GM23248 (cell line): ENCODE measurements at regions not wholly inside any gene's neighbourhood (a gene's known extent, or its start where the extent isn't known, plus 50 kb on each side); places are given as distances from the start of the nearest gene placed in this dataset.

ENCODE experiments used
- DNase-seq: peaks from one replicate; pipeline ENCODE4 v3.0.0-alpha.2; 2015
- H2AFZ ChIP-seq: fragments of 200-600 bp; sonication (generic); 2 replicates; pipeline ENCODE4 v1.6.1; 2016; ENCODE audit warnings: antibody characterized with exemption
- H3F3A ChIP-seq: fragments of 200-600 bp; sonication (generic); 2 replicates; pipeline ENCODE4 v1.6.1; 2016; ENCODE audit warnings: mild to moderate bottlenecking, antibody characterized with exemption, mixed run types; ENCODE audit not compliant: insufficient read depth
- H3K27ac ChIP-seq: fragments of 200-600 bp; sonication (generic); 2 replicates; pipeline ENCODE4 v1.5.1; 2016; ENCODE audit warnings: mild to moderate bottlenecking
- H3K27me3 ChIP-seq: fragments of 200-600 bp; sonication (generic); replicated peaks from 2 replicates; pipeline ENCODE4 v1.6.1; 2016; ENCODE audit warnings: mild to moderate bottlenecking; ENCODE audit not compliant: insufficient read depth
- H3K36me3 ChIP-seq: fragments of 200-600 bp; sonication (generic); 2 replicates; pipeline ENCODE4 v1.6.1; 2016; ENCODE audit warnings: low read depth, mild to moderate bottlenecking
- H3K4me1 ChIP-seq: fragments of 200-600 bp; sonication (generic); 2 replicates; pipeline ENCODE4 v1.6.1; 2016; ENCODE audit warnings: mild to moderate bottlenecking; ENCODE audit not compliant: insufficient read depth
- H3K4me2 ChIP-seq: fragments of 200-600 bp; sonication (generic); one replicate; pipeline ENCODE4 v1.6.1; 2016; ENCODE audit warnings: mild to moderate bottlenecking; ENCODE audit not compliant: unreplicated experiment
- H3K4me3 ChIP-seq: fragments of 200-600 bp; sonication (generic); 2 replicates; pipeline ENCODE4 v1.5.1; 2016; ENCODE audit warnings: mild to moderate bottlenecking
- H3K79me2 ChIP-seq: fragments of 200-600 bp; sonication (generic); 2 replicates; pipeline ENCODE4 v1.6.1; 2016; ENCODE audit warnings: mild to moderate bottlenecking; ENCODE audit not compliant: insufficient read depth
- H3K9ac ChIP-seq: fragments of 200-600 bp; sonication (generic); 2 replicates; pipeline ENCODE4 v1.6.1; 2016; ENCODE audit warnings: mild to moderate bottlenecking
- H3K9me2 ChIP-seq: fragments of 200-600 bp; sonication (generic); 2 replicates; pipeline ENCODE4 v1.6.1; 2016; ENCODE audit warnings: mixed run types, mild to moderate bottlenecking, moderate library complexity; ENCODE audit not compliant: insufficient read depth
- H3K9me3 ChIP-seq: fragments of 200-600 bp; sonication (generic); one replicate; pipeline ENCODE4 v1.6.1; 2017; ENCODE audit warnings: low read depth
- H4K20me1 ChIP-seq: fragments of 200-600 bp; sonication (generic); 2 replicates; pipeline ENCODE4 v1.6.0; 2016; ENCODE audit not compliant: insufficient read depth
- EZH2 ChIP-seq: fragments of 200-600 bp; sonication (generic); IDR thresholded peaks from 2 replicates; pipeline ENCODE4 v1.6.1; 2018; ENCODE audit warnings: antibody characterized with exemption, mild to moderate bottlenecking; ENCODE audit not compliant: insufficient read depth, poor library complexity, severe bottlenecking
- EZH2phosphoT487 ChIP-seq: fragments of 200-600 bp; sonication (generic); IDR thresholded peaks from 2 replicates; pipeline ENCODE4 v1.6.1; 2018; ENCODE audit warnings: antibody characterized with exemption, moderate library complexity, mild to moderate bottlenecking, low read depth; ENCODE audit not compliant: insufficient read depth
- WGBS, 2 experiments: methylation state at CpG; one replicate each; pipeline ENCODE4 v1.1.6; 2015 to 2017; ENCODE audit warnings: low lambda C conversion rate in 2 of 2, low coverage in 1 of 2; ENCODE audit errors: missing lambda C conversion rate in 2 of 2; 5-methylcytosine and 5-hydroxymethylcytosine counted together
- in situ Hi-C: fragments of 300-500 bp; cut with MboI; formaldehyde crosslinking; loops from 2 replicates; pipeline ENCODE4 v1.15.0; 2020

DNA sequence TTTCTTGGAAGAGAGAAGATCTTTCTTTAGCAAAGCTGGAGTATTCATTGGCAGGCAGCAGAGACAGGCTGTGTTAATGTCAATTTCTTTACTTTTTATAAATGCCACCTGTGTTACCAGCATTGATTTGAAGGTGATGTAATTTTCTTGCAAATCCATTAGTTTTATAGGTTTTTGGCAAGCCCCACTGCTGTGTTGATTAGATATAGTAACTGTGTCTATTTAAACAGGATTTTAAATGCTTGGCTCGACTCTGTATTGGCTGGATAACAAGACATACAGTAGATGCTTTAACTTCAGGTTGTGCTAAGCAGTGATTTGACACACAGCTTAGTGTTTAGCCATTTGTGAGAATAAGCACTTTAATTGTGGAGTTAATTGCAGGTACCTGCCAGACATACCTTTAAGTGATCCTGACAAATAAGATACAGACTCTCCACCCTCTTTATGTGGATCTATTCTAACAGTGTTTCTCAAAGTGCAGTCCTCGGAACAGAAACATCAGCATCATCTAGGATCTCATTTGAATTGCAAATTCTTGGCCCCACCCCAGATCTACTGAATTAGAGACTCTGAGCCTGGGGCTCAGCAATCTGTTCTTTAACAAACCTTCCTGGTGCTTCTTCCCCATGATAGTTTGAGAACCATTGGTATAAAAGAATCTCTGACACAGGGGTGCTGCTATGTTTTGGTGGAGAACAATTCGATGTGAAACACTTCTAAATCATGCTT, 397.5 kb downstream of the HDGFL1 start:
- Histone ChIP-seq H3K4me3 (no peak overlapping the region), H3K27me3 (no peaks in the 10 kb centered on the region), H3K36me3 (no peaks in the 10 kb centered on the region), H3K9me3 (no peaks in the 10 kb centered on the region), H3K79me2 (no peaks in the 10 kb centered on the region), H3F3A (no peaks in the 10 kb centered on the region), H3K27ac (no peak overlapping the region), H3K4me1 (no peaks in the 10 kb centered on the region), H3K9ac (no peak overlapping the region), H3K4me2 (no peak overlapping the region), H4K20me1 (no peaks in the 10 kb centered on the region), H3K9me2 (no peaks in the 10 kb centered on the region), H2AFZ (no peak overlapping the region)
- TF ChIP-seq EZH2 (no peak), EZH2phosphoT487 (no peak)
- no peak for DNase-seq
- in situ Hi-C loops: no loop called here
- 36 to 42% methylated on average over 3 of the region's 3 CpGs for WGBS, 2 experiments

DNA sequence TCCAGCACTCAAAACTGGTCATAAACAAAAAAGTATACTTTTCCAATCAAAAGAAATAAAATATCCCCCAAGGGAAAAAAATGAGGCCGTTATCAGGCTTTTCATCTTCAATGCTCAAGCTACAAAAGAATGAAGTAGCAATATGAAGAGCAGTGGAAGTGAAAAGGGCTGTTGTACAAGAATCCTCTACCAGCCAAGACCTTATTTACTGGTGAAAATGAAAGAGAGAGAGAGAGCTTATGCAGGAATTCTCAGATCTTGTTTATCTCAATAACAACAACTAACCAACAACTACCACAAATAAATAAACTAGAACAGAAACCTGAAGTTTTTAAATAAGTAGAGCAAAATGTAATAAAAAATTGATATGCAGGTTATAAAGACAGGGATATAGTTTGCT, 400.6 kb downstream of the HDGFL1 start:
- TF ChIP-seq EZH2phosphoT487 (no peak), EZH2 (no peak)
- no peaks in the 10 kb centered on the region for H3K27me3 ChIP-seq
- no peaks in the 10 kb centered on the region for H3K4me1 ChIP-seq
- no peaks in the 10 kb centered on the region for H3K36me3 ChIP-seq
- in situ Hi-C loops: no loop called here
- H3K4me3 ChIP-seq: no peak overlapping the region
- H3K27ac ChIP-seq: no peak overlapping the region
- no peaks in the 10 kb centered on the region for H3F3A ChIP-seq
- H3K9me2 ChIP-seq: no peaks in the 10 kb centered on the region
- H3K4me2 ChIP-seq: no peak overlapping the region
- H2AFZ ChIP-seq: no peak overlapping the region
- no peak overlapping the region for H3K9ac ChIP-seq
- H3K79me2 ChIP-seq: no peaks in the 10 kb centered on the region
- H4K20me1 ChIP-seq: no peaks in the 10 kb centered on the region
- 18 to 21% methylated on average over 1 of the region's 1 CpG for WGBS, 2 experiments
- H3K9me3 ChIP-seq: no peaks in the 10 kb centered on the region
- DNase-seq: no peak

DNA sequence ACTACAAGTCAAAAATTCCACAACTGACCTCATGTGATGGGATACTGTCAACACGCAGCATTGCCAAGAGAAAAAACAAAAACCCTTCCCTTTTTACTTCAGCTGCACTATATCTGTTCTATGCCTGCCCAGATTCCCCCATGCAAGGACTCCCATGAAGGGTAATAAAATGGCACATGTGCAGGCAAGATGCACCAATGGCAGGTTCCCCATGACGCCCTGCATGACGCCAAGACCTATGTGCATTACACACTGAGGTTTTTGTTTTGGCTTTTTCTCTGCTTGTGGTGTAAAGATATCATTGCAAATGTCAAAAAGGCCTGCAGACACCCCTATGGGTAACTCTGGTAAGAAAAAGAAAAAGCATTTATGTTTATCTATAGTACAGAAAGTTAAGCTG, 403.4 kb downstream of the HDGFL1 start:
- no peak for DNase-seq
- H3K79me2 ChIP-seq: no peaks in the 10 kb centered on the region
- no peaks in the 10 kb centered on the region for H3K9me2 ChIP-seq
- no peak overlapping the region for H2AFZ ChIP-seq
- H3K4me2 ChIP-seq: no peak overlapping the region
- no peak overlapping the region for H3K4me3 ChIP-seq
- no peaks in the 10 kb centered on the region for H4K20me1 ChIP-seq
- H3F3A ChIP-seq: no peaks in the 10 kb centered on the region
- in situ Hi-C loops: no loop called here
- no peaks in the 10 kb centered on the region for H3K4me1 ChIP-seq
- no peak overlapping the region for H3K9ac ChIP-seq
- no peak overlapping the region for H3K27ac ChIP-seq
- H3K9me3 ChIP-seq: no peaks in the 10 kb centered on the region
- TF ChIP-seq EZH2phosphoT487: no peak
- no peak for TF ChIP-seq EZH2
- H3K36me3 ChIP-seq: no peaks in the 10 kb centered on the region
- WGBS, 2 experiments: 3 to 6% methylated on average over 3 of the region's 3 CpGs
- H3K27me3 ChIP-seq: no peaks in the 10 kb centered on the region

DNA sequence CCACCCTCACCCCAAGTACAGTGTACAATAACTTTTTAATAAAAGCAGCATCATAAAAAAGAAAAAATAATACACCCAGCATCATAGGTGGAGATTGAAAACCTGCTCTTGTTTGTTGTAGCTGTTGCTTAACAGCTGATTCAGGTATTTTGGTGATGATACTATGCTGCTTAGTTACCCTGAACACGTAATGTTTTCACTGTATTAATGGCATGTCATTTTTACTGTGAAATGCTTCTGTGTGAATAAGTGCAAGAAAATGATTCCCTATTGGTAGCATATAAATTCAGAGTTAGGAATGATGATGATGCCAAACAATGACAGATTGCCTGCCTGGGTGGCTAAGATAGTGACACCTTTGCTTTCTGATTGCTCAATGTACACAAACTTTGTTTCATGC, 405.7 kb downstream of the HDGFL1 start:
- Histone ChIP-seq H3F3A (no peaks in the 10 kb centered on the region), H3K4me3 (no peak overlapping the region), H3K9me3 (no peaks in the 10 kb centered on the region), H3K4me2 (no peak overlapping the region), H3K9ac (no peak overlapping the region), H3K27me3 (no peaks in the 10 kb centered on the region), H3K79me2 (no peaks in the 10 kb centered on the region), H3K36me3 (no peaks in the 10 kb centered on the region), H3K27ac (no peak overlapping the region), H3K4me1 (no peaks in the 10 kb centered on the region), H3K9me2 (no peaks in the 10 kb centered on the region), H4K20me1 (no peaks in the 10 kb centered on the region), H2AFZ (no peak overlapping the region)
- 13 to 20% methylated on average over 1 of the region's 1 CpG for WGBS, 2 experiments
- in situ Hi-C loops: no loop called here
- DNase-seq: no peak
- TF ChIP-seq EZH2 (no peak), EZH2phosphoT487 (no peak)
